DOHH2 (cell line): ENCODE measurements at regions not wholly inside any gene's neighbourhood (a gene's known extent, or its start where the extent isn't known, plus 50 kb on each side); places are given as distances from the start of the nearest gene placed in this dataset.

Experiments
- H3F3A ChIP-seq: fragments of 200-600 bp; sonication (generic), shearing (Covaris generic); 2 replicates; pipeline ENCODE4 v1.6.0; 2016; ENCODE audit warnings: antibody characterized with exemption, mild to moderate bottlenecking; ENCODE audit not compliant: control insufficient read depth, insufficient read depth
- H3K27ac ChIP-seq: fragments of 200-600 bp; sonication (generic); 2 replicates; pipeline ENCODE4 v1.5.1; 2014; ENCODE audit warnings: low read depth, mild to moderate bottlenecking, low read length, moderate library complexity
- H3K27me3 ChIP-seq: fragments of 200-600 bp; sonication (generic); 2 replicates; pipeline ENCODE4 v1.6.1; 2014; ENCODE audit warnings: mild to moderate bottlenecking, low read length, mixed read lengths; ENCODE audit not compliant: control insufficient read depth
- H3K36me3 ChIP-seq: fragments of 200-600 bp; sonication (generic); 2 replicates; pipeline ENCODE4 v1.6.1; 2014; ENCODE audit warnings: mild to moderate bottlenecking, low read length, moderate library complexity, mixed read lengths; ENCODE audit not compliant: control insufficient read depth
- H3K4me1 ChIP-seq: fragments of 200-600 bp; sonication (generic); 2 replicates; pipeline ENCODE4 v1.6.1; 2014; ENCODE audit warnings: mild to moderate bottlenecking, low read length, mixed read lengths; ENCODE audit not compliant: control insufficient read depth
- H3K4me2 ChIP-seq: fragments of 200-600 bp; sonication (generic); 2 replicates; pipeline ENCODE4 v1.6.0; 2014; ENCODE audit warnings: mild to moderate bottlenecking, low read length, moderate library complexity
- H3K4me3 ChIP-seq: fragments of 200-600 bp; sonication (generic); 2 replicates; pipeline ENCODE4 v1.5.1; 2014; ENCODE audit warnings: mild to moderate bottlenecking, low read length, mixed read lengths
- H3K79me2 ChIP-seq: fragments of 200-600 bp; sonication (generic); 2 replicates; pipeline ENCODE4 v1.6.1; 2014; ENCODE audit warnings: mild to moderate bottlenecking, low read length, mixed read lengths; ENCODE audit not compliant: control insufficient read depth
- H3K9me2 ChIP-seq: fragments of 200-600 bp; sonication (generic); replicated peaks from 2 replicates; pipeline ENCODE4 v1.6.1; 2014; ENCODE audit warnings: mild to moderate bottlenecking, low read length, mixed read lengths; ENCODE audit not compliant: control insufficient read depth
- H3K9me3 ChIP-seq: fragments of 200-600 bp; sonication (generic); 2 replicates; pipeline ENCODE4 v1.6.1; 2014; ENCODE audit warnings: antibody characterized with exemption, low read length, mixed read lengths; ENCODE audit not compliant: control insufficient read depth, insufficient read depth
- H4K20me1 ChIP-seq: fragments of 200-600 bp; sonication (generic); 2 replicates; pipeline ENCODE4 v1.6.0; 2014; ENCODE audit warnings: low read depth, mild to moderate bottlenecking, antibody characterized with exemption, low read length, moderate library complexity; ENCODE audit not compliant: control insufficient read depth, insufficient read depth
- CTCF ChIP-seq: fragments of 200-600 bp; sonication (generic); IDR thresholded peaks from one replicate; pipeline ENCODE4 v1.5.1; 2014; ENCODE audit warnings: antibody characterized with exemption, mild to moderate bottlenecking, low read depth, low read length; ENCODE audit not compliant: poor library complexity, severe bottlenecking
- EZH2phosphoT487 ChIP-seq: fragments of 200-600 bp; sonication (generic); IDR thresholded peaks from 2 replicates; pipeline ENCODE4 v1.6.1; 2017; ENCODE audit warnings: borderline replicate concordance, mild to moderate bottlenecking, antibody characterized with exemption, low read length, moderate library complexity, mixed read lengths

- TF ChIP-seq EZH2phosphoT487 (no peak), CTCF (no peak)
- H3K4me1 ChIP-seq: no peaks in the 10 kb centered on the region
- H3K4me2 ChIP-seq: no peak overlapping the region
- H3K79me2 ChIP-seq: no peaks in the 10 kb centered on the region
- no peaks in the 10 kb centered on the region for H3K36me3 ChIP-seq
- no peaks in the 10 kb centered on the region for H3K9me2 ChIP-seq
- H3F3A ChIP-seq: no peaks in the 10 kb centered on the region
- H3K27me3 ChIP-seq: 0 out of 2 replicates have a peak, but pooled peaks cover 2% of the 10 kb centered on the region
- H3K4me3 ChIP-seq: no peak overlapping the region
- no peaks in the 10 kb centered on the region for H4K20me1 ChIP-seq
- no peaks in the 10 kb centered on the region for H3K9me3 ChIP-seq
- H3K27ac ChIP-seq: no peak overlapping the region
Observed at GRCh38 chr12:45502481-45503128, 226.9 kb upstream of the ARID2 start.

- Histone ChIP-seq H3K27me3 (no peaks in the 10 kb centered on the region), H3K36me3 (no peaks in the 10 kb centered on the region), H3K9me3 (no peaks in the 10 kb centered on the region), H3K4me3 (no peak overlapping the region), H3K79me2 (no peaks in the 10 kb centered on the region), H3K4me2 (no peak overlapping the region), H3K27ac (no peak overlapping the region), H3F3A (no peaks in the 10 kb centered on the region), H3K9me2 (no peaks in the 10 kb centered on the region), H4K20me1 (no peaks in the 10 kb centered on the region), H3K4me1 (peaks cover under 1% of the 10 kb centered on the region)
- TF ChIP-seq CTCF (no peak), EZH2phosphoT487 (no peak)
Observed at GRCh38 chr12:45503899-45504298, 225.6 kb upstream of the ARID2 start.

- Histone ChIP-seq H3K9me2 (no peaks in the 10 kb centered on the region), H4K20me1 (no peaks in the 10 kb centered on the region), H3K4me2 (no peak overlapping the region), H3K27ac (no peak overlapping the region), H3F3A (no peaks in the 10 kb centered on the region), H3K36me3 (no peaks in the 10 kb centered on the region), H3K9me3 (no peaks in the 10 kb centered on the region), H3K4me1 (peaks cover 3% of the 10 kb centered on the region), H3K27me3 (no peaks in the 10 kb centered on the region), H3K79me2 (no peaks in the 10 kb centered on the region), H3K4me3 (no peak overlapping the region)
- no peak for TF ChIP-seq EZH2phosphoT487
- TF ChIP-seq CTCF: no peak
Observed at GRCh38 chr12:45504316-45505010, 225.0 kb upstream of the ARID2 start.
